ENCODE measurements at regions not wholly inside any gene's neighbourhood (a gene's known extent, or its start where the extent isn't known, plus 50 kb on each side); places are given as distances from the start of the nearest gene placed in this dataset.

- TF ChIP-seq EZH2 (IDR thresholded peaks at IDR 0.05; ENCODE audit: borderline replicate concordance, low read depth, low read length, poor library complexity, severe bottlenecking) (no peak), CTCF (conservative IDR thresholded peaks at IDR 0.05; ENCODE audit: low read depth, low read length) (no peak)
These were observed 210.1 kb upstream of the DIO3 start for GRCh38 chr14:101351146-101351545.

Measured in A673 (cell line).